B cell (primary cell): ENCODE measurements at regions not wholly inside any gene's neighbourhood (a gene's known extent, or its start where the extent isn't known, plus 50 kb on each side); places are given as distances from the start of the nearest gene placed in this dataset.

Experiments used
- CTCF ChIP-seq: fragments of 200-600 bp; IDR thresholded peaks from one replicate; pipeline ENCODE4 v1.8.0; 2022; ENCODE audit warnings: antibody characterized with exemption, mild to moderate bottlenecking
- EZH2 ChIP-seq: IDR thresholded peaks from 2 replicates; pipeline ENCODE4 v1.6.1; 2012; ENCODE audit warnings: borderline replicate concordance, low read depth, mild to moderate bottlenecking, moderate library complexity, low read length; ENCODE audit not compliant: insufficient read depth, poor library complexity, severe bottlenecking

GRCh38 chr7:94738071-94738470 lies 82.1 kb upstream of the SGCE start:
- no peak for TF ChIP-seq CTCF
- TF ChIP-seq EZH2 = no peak
